HG02885 (cell line): ENCODE measurements at regions not wholly inside any gene's neighbourhood (a gene's known extent, or its start where the extent isn't known, plus 50 kb on each side); places are given as distances from the start of the nearest gene placed in this dataset.

Source experiments
- ATAC-seq: cut with Tn5 transposase; IDR thresholded peaks from one replicate; pipeline ENCODE4 v1.9.1; 2021; ENCODE audit warnings: mild to moderate bottlenecking; ENCODE audit not compliant: unreplicated experiment, poor library complexity

DNA sequence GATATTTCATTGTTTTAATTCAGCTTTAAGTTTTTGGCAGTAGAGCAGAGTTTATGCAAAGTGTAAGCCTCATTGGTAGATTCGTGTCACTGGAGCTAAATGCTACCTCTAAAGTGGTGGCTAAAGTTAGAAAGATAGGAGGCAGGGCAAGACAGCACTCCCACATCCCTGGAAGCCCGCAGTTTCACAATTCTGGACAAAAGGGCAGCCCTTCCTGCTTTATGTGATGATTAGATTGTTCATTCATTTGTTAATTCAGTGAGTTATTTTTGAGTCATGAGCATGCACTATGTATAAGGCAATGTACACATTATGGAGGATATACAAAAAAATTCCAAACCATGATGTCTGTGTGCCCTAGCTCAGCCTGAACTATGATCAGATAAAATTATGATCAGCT, 52.1 kb upstream of the EIF3M start:
- ATAC-seq: no peak

DNA sequence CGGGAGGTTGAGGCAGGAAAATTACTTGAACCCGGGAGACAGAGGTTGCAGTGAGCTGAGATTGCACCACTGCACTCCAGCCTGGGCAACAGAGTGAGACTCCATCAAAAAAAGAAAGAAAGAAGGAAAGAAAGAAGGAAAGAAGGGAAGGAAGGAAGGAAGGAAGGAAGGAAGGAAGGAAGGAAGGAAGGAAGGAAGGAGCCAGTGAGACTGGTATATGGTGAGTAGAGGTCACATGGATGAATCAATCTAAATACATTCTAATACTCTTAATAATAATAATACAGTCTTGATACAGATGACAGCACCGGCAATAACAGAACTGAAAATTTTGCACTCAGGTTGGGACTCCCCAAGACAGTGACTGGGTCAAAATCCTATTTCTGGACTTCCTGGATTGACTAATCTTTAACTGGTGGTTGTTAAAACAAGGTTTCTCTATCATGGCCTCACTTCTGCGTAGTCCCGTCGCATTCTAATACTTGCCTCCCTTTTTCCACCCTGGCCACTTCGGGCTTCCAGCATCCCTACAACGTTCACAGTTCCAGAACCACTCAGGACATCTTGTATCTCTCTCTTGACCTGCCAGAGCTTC, 53.5 kb upstream of the EIF3M start:
- peak; percentile 99 for ATAC-seq

DNA sequence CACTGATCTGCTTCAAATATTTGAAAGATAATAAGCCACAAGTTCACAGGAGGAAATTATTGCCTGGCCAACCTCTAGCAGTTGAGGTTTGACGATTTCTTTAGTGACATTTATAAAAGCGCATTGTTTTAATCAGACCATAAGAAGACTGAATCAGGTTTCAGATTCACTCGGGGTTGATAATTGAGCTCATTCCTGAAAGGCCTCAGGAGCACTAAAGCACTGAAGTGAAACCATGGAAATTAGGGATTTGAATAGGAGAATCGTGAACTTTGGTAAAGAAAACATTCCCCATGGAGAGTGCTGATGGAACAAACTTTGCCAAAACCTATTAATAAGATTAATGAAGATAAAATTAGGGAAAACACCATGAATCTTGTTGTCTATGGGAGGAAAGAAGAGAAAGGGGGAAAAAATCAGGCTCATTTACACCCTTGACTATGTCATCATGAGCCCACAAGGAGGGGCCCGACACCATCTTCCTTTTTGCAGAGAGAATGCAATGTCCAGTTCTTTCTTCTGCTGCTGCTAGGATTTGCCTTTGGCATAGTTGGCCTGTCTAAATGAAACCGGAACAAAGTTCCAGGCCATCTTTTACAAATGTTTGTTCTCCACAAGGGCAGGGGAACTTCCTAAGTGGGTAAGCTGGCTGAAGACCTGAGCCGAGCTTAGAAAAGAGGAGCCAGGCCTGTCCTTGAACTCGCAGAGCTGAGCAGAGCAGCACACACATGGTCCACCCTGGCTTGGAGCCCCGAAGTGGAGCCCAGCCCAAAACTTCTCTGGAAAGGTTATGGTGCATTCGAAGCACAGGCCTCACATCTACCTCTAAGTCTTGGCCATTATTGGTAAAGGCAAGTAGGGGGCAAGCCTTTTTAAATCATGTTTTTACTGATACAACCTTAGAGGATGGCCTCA, 56.1 kb upstream of the EIF3M start:
- no peak for ATAC-seq

DNA sequence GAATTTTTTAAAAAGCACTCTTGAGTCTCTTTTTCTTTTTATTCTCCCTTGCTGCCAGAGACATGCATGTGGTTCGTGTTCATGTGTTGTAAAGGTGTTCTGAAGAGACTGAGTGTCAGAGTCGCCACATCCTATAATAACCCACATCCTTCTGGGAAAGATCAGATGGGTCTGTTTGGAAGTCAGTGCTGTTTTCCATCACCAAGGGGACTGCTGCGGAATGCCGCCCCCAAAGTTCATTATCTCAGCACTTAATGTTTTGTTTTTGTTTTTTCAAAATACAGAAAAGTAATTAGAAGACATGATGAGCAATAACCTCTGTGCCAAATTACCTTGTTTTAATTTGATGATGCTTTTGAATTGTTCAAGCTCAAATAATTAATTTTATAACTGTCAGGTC, 56.9 kb upstream of the EIF3M start:
- ATAC-seq: no peak

DNA sequence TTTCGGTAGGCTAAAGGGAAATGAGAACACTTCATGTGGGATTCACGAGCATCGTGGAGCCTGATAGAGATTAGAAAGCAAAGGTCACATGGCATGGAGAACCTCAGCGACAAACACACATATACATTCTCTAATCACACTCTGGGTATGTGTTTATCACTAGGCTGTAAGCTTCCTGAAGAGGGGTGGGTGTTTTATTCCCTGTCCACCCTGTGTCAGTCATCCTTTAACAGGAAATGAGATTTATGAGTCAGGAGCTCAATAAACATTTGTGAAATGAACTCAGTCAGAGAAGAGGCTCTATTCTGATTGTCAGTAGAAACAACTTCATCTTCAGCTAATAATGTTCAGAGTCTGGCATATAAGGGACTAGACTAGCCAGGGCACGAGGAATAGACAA, 71.7 kb upstream of the EIF3M start:
- ATAC-seq: no peak

DNA sequence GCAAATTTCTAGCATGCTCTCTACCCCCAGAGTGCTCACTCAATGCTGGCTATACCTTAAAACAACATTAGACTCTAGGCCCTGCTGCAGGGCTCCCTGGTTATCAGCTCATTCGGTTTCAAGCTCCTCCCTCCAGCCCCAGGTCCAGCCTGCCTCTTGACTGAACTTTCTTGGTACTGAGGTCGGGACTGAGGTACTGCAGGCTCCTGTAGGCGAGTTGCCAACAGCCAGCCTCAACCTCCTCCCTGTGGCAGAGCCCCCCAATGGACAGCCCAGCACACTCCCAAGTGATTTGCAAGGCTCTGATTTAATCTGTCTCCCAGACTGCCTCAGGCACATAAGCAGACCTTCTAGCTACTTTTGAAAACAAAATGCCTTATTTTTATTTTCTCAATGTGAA, 73.6 kb upstream of the EIF3M start:
- ATAC-seq: no peak

DNA sequence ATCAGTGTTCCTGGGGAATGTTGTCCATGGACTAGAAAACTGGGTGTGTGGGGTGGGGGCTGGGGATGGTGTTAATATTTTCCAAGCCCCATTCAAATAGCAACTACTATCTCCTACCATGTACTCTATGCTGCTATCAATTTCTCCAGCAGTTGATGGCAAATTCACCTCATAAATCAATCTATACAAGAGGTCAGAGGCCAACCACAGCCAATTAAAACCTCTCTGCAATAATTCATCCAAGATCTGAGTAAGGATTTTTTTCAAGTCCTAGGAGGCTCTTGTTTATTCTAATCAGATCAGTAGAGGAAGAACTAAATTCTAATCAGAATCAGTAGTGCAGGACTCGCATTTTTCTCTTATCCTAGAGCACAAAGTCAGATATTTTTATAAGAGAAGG, 73.4 kb upstream of the WT1 start:
- no peak for ATAC-seq

DNA sequence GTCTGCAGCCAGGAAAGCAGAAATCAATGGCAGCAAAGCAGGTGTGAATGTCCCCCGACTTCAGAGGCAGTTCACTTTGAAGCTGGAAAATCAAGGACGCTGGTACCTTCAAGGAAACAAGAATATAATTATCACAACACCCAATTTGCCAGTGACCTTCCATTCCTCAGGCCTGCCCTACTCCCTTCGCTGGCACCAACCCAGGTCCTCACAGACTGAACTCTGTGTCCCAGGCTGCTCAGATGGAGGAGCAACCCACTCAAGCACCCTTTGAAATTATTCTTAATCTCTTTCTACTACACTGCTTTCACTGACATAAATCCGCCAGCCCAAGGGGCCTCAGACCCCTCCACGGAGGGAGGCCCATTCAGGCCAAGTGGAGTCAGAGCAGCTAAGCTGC, 64.7 kb upstream of the WT1 start:
- ATAC-seq: no peak

DNA sequence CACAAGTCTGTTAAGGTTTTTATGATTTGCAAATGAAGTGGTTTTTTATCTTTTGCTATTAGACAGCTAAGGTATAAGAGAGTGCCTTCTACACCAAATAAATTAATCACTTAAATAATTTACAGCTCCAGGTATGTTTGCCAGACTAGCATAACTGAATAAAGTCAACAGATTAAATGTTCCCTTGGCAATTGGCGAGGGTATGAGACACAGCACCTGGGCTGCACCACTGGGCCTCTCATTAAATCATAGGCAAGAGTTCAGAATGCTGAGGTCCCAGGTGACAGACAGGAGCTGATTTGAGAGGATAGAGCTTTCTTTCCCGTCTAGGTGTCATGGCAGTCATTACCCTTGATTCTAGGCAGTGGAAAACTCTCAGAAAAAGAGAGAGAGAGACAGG, 62.6 kb upstream of the WT1 start:
- no peak for ATAC-seq

DNA sequence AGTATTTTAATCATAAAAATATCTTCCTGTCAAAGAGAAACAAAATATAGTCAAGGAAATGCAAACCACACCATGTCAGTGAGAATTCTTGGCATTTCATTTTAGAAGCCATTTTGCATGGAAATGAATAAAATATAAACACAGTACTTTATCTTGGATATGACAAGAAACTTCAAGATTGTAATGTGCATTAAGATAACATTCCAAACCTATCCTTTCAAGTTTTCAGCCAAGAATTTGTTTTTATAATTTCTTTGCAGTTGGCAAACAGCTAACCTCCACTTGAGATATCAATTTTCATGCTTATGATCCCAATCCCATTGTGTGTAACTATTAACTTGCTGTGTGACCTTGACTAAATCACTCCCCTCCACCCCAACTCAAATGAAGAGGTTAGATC, 59.3 kb upstream of the WT1 start:
- ATAC-seq: no peak

DNA sequence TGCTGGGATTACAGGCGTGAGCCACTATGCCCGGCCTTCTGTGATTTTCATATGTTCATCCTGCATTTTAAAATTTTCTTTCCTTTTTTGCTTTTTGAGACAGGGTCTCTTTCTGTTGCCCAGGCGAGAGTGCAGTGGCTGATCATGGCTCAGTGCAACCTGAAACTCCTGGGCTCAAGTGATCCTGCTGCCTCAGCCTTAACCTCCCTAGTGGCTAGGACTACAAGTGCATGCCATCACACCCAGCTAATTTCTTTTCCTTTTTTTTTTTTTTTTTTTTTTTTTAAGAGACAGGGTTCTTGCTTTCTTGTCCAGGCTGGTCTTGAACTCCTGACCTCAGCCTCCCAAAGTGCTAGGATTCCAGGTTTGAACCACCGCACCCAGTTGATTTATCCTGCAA, 54.1 kb upstream of the WT1 start:
- no peak for ATAC-seq

DNA sequence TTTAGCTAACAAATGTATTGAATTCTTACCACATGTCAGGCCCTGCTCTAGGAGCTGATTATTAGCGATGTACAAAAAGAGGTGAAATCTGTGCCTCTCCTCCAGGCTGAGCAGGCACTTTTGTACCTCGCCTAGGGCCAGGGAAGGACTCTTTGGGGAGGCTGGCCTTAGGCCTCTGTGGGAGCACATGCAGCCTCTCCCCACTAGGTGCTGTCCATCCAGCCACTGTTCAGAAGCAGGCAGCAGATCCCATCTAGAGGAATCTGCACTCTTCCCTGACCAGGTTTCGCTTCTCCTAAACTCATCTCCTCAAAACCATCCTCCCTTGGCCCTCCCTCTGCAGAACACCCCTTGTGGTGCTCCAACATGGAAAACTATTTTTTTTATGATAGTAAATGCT, 51.9 kb upstream of the WT1 start:
- peak; percentile 55 for ATAC-seq

DNA sequence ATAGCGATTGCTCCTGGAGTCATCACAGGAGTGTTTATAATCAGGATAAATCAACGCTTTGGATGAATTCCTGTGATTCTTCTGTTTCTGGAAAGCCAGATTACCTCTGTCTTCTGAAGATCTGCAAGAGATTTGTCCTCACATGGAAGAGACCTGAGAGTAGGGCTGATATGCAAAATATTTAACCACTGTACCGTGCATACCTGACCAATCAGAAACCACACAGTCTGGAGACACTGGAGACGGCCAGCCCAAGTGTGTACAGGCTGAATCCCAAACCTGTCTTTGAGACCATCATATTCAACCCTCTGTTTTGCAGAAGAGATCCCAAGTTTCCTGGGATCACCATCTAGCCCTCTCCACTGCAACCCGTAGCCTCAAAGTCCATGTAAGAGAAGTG, 50.4 kb upstream of the WT1 start:
- no peak for ATAC-seq
